ENCODE measurements at regions not wholly inside any gene's neighbourhood (a gene's known extent, or its start where the extent isn't known, plus 50 kb on each side); places are given as distances from the start of the nearest gene placed in this dataset.

GRCh38 chr9:78666818-78667414, 370.0 kb downstream of the PSAT1 start:
- TF ChIP-seq EZH2 (optimal IDR thresholded peaks at IDR 0.05; ENCODE audit: low read depth, low read length) (no peak), EZH2phosphoT487 (IDR thresholded peaks at IDR 0.05; ENCODE audit: low read length) (no peak), CTCF (IDR thresholded peaks at IDR 0.05; ENCODE audit: low read length) (no peak)
- Histone ChIP-seq H3K27me3 (replicated peaks; ENCODE audit: insufficient read depth, low read length) (no peaks in the 10 kb centered on the region), H3K79me2 (ENCODE audit: low read length) (no peaks in the 10 kb centered on the region), H3K4me2 (ENCODE audit: low read depth, low read length) (no peak overlapping the region), H3K4me3 (ENCODE audit: low read length) (no peak overlapping the region), H3K9me2 (replicated peaks; ENCODE audit: insufficient read depth, low read length) (no peaks in the 10 kb centered on the region), H3K27ac (ENCODE audit: low read length) (no peak overlapping the region), H3K4me1 (ENCODE audit: low read length) (no peaks in the 10 kb centered on the region), H3K9me3 (replicated peaks; ENCODE audit: insufficient read depth, low read length) (no peaks in the 10 kb centered on the region), H3F3A (ENCODE audit: insufficient read depth, low read length) (no peaks in the 10 kb centered on the region), H2AFZ (ENCODE audit: low read length) (no peak overlapping the region), H3K36me3 (replicated peaks; ENCODE audit: insufficient read depth, low read length) (no peaks in the 10 kb centered on the region), H4K20me1 (ENCODE audit: insufficient read depth, low read length) (no peaks in the 10 kb centered on the region), H3K9ac (ENCODE audit: low read length) (no peak overlapping the region)
- no peak for DNase-seq

- TF ChIP-seq CTCF (IDR thresholded peaks at IDR 0.05; ENCODE audit: low read length) (no peak), EZH2phosphoT487 (IDR thresholded peaks at IDR 0.05; ENCODE audit: low read length) (no peak), EZH2 (optimal IDR thresholded peaks at IDR 0.05; ENCODE audit: low read depth, low read length) (no peak)
- Histone ChIP-seq H3K4me2 (ENCODE audit: low read depth, low read length) (no peak overlapping the region), H3K27ac (ENCODE audit: low read length) (no peak overlapping the region), H3K27me3 (replicated peaks; ENCODE audit: insufficient read depth, low read length) (no peaks in the 10 kb centered on the region), H3K4me1 (ENCODE audit: low read length) (no peaks in the 10 kb centered on the region), H3K9ac (ENCODE audit: low read length) (no peak overlapping the region), H3K9me2 (replicated peaks; ENCODE audit: insufficient read depth, low read length) (no peaks in the 10 kb centered on the region), H3F3A (ENCODE audit: insufficient read depth, low read length) (no peaks in the 10 kb centered on the region), H2AFZ (ENCODE audit: low read length) (no peak overlapping the region), H3K4me3 (ENCODE audit: low read length) (no peak overlapping the region), H3K9me3 (replicated peaks; ENCODE audit: insufficient read depth, low read length) (no peaks in the 10 kb centered on the region), H3K79me2 (ENCODE audit: low read length) (no peaks in the 10 kb centered on the region), H3K36me3 (replicated peaks; ENCODE audit: insufficient read depth, low read length) (no peaks in the 10 kb centered on the region), H4K20me1 (ENCODE audit: insufficient read depth, low read length) (no peaks in the 10 kb centered on the region)
- DNase-seq, result peak; percentile 15
Observed at GRCh38 chr9:78668148-78668832, 371.4 kb downstream of the PSAT1 start.

- Histone ChIP-seq H3K4me1 (ENCODE audit: low read length) (no peaks in the 10 kb centered on the region), H3K4me3 (ENCODE audit: low read length) (no peak overlapping the region), H2AFZ (ENCODE audit: low read length) (no peak overlapping the region), H3K9ac (ENCODE audit: low read length) (no peak overlapping the region), H3K36me3 (replicated peaks; ENCODE audit: insufficient read depth, low read length) (no peaks in the 10 kb centered on the region), H3F3A (ENCODE audit: insufficient read depth, low read length) (no peaks in the 10 kb centered on the region), H3K79me2 (ENCODE audit: low read length) (no peaks in the 10 kb centered on the region), H3K9me3 (replicated peaks; ENCODE audit: insufficient read depth, low read length) (no peaks in the 10 kb centered on the region), H4K20me1 (ENCODE audit: insufficient read depth, low read length) (no peaks in the 10 kb centered on the region), H3K27ac (ENCODE audit: low read length) (no peak overlapping the region), H3K4me2 (ENCODE audit: low read depth, low read length) (no peak overlapping the region), H3K27me3 (replicated peaks; ENCODE audit: insufficient read depth, low read length) (no peaks in the 10 kb centered on the region), H3K9me2 (replicated peaks; ENCODE audit: insufficient read depth, low read length) (no peaks in the 10 kb centered on the region)
- no peak for DNase-seq
- TF ChIP-seq CTCF (IDR thresholded peaks at IDR 0.05; ENCODE audit: low read length) (no peak), EZH2phosphoT487 (IDR thresholded peaks at IDR 0.05; ENCODE audit: low read length) (no peak), EZH2 (optimal IDR thresholded peaks at IDR 0.05; ENCODE audit: low read depth, low read length) (no peak)
Observed at GRCh38 chr9:78669591-78669990, 372.7 kb downstream of the PSAT1 start.
